ENCODE measurements at regions not wholly inside any gene's neighbourhood (a gene's known extent, or its start where the extent isn't known, plus 50 kb on each side); places are given as distances from the start of the nearest gene placed in this dataset.

- no peak for TF ChIP-seq POLR2A (IDR thresholded peaks at IDR 0.05)
- TF ChIP-seq EP300 (IDR thresholded peaks at IDR 0.05) = no peak
- no peak for TF ChIP-seq CTCF (IDR thresholded peaks at IDR 0.05)
These were observed 232.0 kb upstream of the CELF2 start for GRCh38 chr10:10785627-10786026.
